Stomach (tissue), 8 donors: ENCODE measurements at regions not wholly inside any gene's neighbourhood (a gene's known extent, or its start where the extent isn't known, plus 50 kb on each side); places are given as distances from the start of the nearest gene placed in this dataset.
A peak's percentile ranks its signal among the peaks of the same experiment; 100 is the strongest.

ENCODE experiments used
- DNase-seq, 2 donors: peaks; one replicate each; pipeline versions ENCODE4 v3.0.0 to v3.0.0-alpha.2; 2013 to 2019
- H3K27ac ChIP-seq, 5 donors: fragments of 200-600 bp in 4 of 5; sonication (generic) in 4 of 5; one replicate each; pipeline ENCODE4 v1.5.1; 2013 to 2019; ENCODE audit warnings: mild to moderate bottlenecking in 1 of 5, moderate library complexity in 1 of 5
- H3K27me3 ChIP-seq, 3 donors: fragments of 200-600 bp; sonication (generic); one replicate each; pipeline ENCODE4 v1.5.1; 2017 to 2019; ENCODE audit warnings: mixed run types in 1 of 3
- H3K36me3 ChIP-seq, 4 donors: fragments of 200-600 bp; sonication (generic); 1 replicate in 3 of 4; 2 replicates in 1 of 4; pipeline ENCODE4 v1.5.1; 2016 to 2019
- H3K4me1 ChIP-seq, 4 donors: fragments of 200-600 bp; sonication (generic); one replicate each; pipeline ENCODE4 v1.5.1; 2016 to 2019
- H3K4me3 ChIP-seq, 4 donors: fragments of 200-600 bp; sonication (generic) in 3 of 4; one replicate each; pipeline ENCODE4 v1.5.1; 2016 to 2019; ENCODE audit warnings: mild to moderate bottlenecking in 1 of 4
- H3K9me3 ChIP-seq, 4 donors: fragments of 200-600 bp; sonication (generic); one replicate each; pipeline ENCODE4 v1.5.1; 2016 to 2019
- CTCF ChIP-seq, 7 experiments: fragments of 450-650 bp in 4 of 7; fragments of 200-600 bp in 3 of 7; sonication (generic) in 3 of 7; IDR thresholded peaks; one replicate each; pipeline ENCODE4 v1.5.1; 2016 to 2019; ENCODE audit warnings: antibody characterized with exemption in 7 of 7, control low read depth in 2 of 7, mild to moderate bottlenecking in 1 of 7
- EP300 ChIP-seq: sonication (generic); formaldehyde crosslinking; IDR thresholded peaks from one replicate; pipeline ENCODE4 v1.6.1; 2017; ENCODE audit warnings: antibody characterized with exemption
- POLR2A ChIP-seq, 4 donors: fragments of 450-650 bp; IDR thresholded peaks; one replicate each; pipeline ENCODE4 v1.6.1; 2016; ENCODE audit warnings: antibody characterized with exemption in 4 of 4, control low read depth in 2 of 4, mild to moderate bottlenecking in 1 of 4, moderate library complexity in 1 of 4
- POLR2AphosphoS5 ChIP-seq, 3 donors: sonication (generic); formaldehyde crosslinking; IDR thresholded peaks; one replicate each; pipeline ENCODE4 v1.6.1; 2016; ENCODE audit warnings: antibody characterized with exemption in 3 of 3
- WGBS, 5 donors: extraction: QIAGEN DNeasy Blood & Tissue Kit in 3 of 5; methylation state at CpG; one replicate each; pipeline versions ENCODE4 v1.1.5 to v1.1.7; 2013 to 2018; 5-methylcytosine and 5-hydroxymethylcytosine counted together
- intact Hi-C: fragments of 100-400 bp; cut with DNase I; formaldehyde crosslinking; loops from one replicate; pipeline ENCODE4 v1.15.1; 2023; ENCODE audit warnings: low total_unique reads
- donor health status: healthy with polysubstance abuse.
- donor health status: Bipolar disorder and iron deficiency.
- donor health status: healthy.

- H3K4me1 ChIP-seq, result peaks cover 0 to 16% (median 0%) of the 10 kb centered on the region in 4 donors
- no peak overlapping the region for H3K4me3 ChIP-seq
- no peak for DNase-seq
- TF ChIP-seq POLR2AphosphoS5 (IDR thresholded peaks at IDR 0.05) (no peak), POLR2A (IDR thresholded peaks at IDR 0.05) (no peak), CTCF (IDR thresholded peaks at IDR 0.05) (no peak), EP300 (no peak)
- H3K36me3 ChIP-seq, result no peaks in the 10 kb centered on the region
- peaks cover 0 to 19% (median 0%) of the 10 kb centered on the region in 3 donors for H3K27me3 ChIP-seq
- intact Hi-C loops, result no loop called here
- WGBS, 5 donors, result 70 to 81% (median 74%) methylated on average over 4 of the region's 4 CpGs
- H3K27ac ChIP-seq, result no peak overlapping the region
- H3K9me3 ChIP-seq, result no peaks in the 10 kb centered on the region
Observed at GRCh38 chr11:116458546-116458945, 314.2 kb downstream of the BUD13 start.

GRCh38 chr11:116457336-116458007 lies 315.3 kb downstream of the BUD13 start:
- no peak overlapping the region for H3K4me3 ChIP-seq
- 56 to 78% (median 64%) methylated on average over 10 of the region's 10 CpGs for WGBS, 5 donors
- no peak for TF ChIP-seq POLR2A (IDR thresholded peaks at IDR 0.05)
- no peak for TF ChIP-seq CTCF (IDR thresholded peaks at IDR 0.05)
- TF ChIP-seq EP300, result no peak
- TF ChIP-seq POLR2AphosphoS5 (IDR thresholded peaks at IDR 0.05), result no peak
- H3K27ac ChIP-seq, result no peak overlapping the region
- DNase-seq, result no peak
- H3K27me3 ChIP-seq, result peaks cover 0 to 19% (median 0%) of the 10 kb centered on the region in 3 donors
- peaks cover 0 to 16% (median 0%) of the 10 kb centered on the region in 4 donors for H3K4me1 ChIP-seq
- intact Hi-C loops, result no loop called here
- H3K36me3 ChIP-seq, result no peaks in the 10 kb centered on the region
- H3K9me3 ChIP-seq, result no peaks in the 10 kb centered on the region

- no peak for DNase-seq
- peaks cover 0 to 7% (median 0%) of the 10 kb centered on the region in 3 donors for H3K27me3 ChIP-seq
- no peak overlapping the region for H3K27ac ChIP-seq
- H3K9me3 ChIP-seq, result peaks cover 0 to 10% (median 7%) of the 10 kb centered on the region in 4 donors
- no peak for TF ChIP-seq EP300
- TF ChIP-seq POLR2A (IDR thresholded peaks at IDR 0.05), result no peak
- TF ChIP-seq CTCF (IDR thresholded peaks at IDR 0.05), result no peak
- no peak for TF ChIP-seq POLR2AphosphoS5 (IDR thresholded peaks at IDR 0.05)
- WGBS, 5 donors, result 63 to 89% (median 78%) methylated on average over 1 of the region's 1 CpG
- H3K4me1 ChIP-seq, result peaks cover 0 to 8% (median 0%) of the 10 kb centered on the region in 4 donors
- no peaks in the 10 kb centered on the region for H3K36me3 ChIP-seq
- intact Hi-C loops, result no loop called here
- no peak overlapping the region for H3K4me3 ChIP-seq
Observed at GRCh38 chr11:116454951-116455350, 317.8 kb downstream of the BUD13 start.

- no peaks in the 10 kb centered on the region for H3K4me1 ChIP-seq
- peaks cover 0 to 17% (median 11%) of the 10 kb centered on the region in 4 donors for H3K9me3 ChIP-seq
- H3K36me3 ChIP-seq, result no peaks in the 10 kb centered on the region
- WGBS, 5 donors, result 46 to 52% (median 49%) methylated on average over 9 of the region's 9 CpGs
- no peak overlapping the region for H3K4me3 ChIP-seq
- peaks cover 0 to 7% (median 0%) of the 10 kb centered on the region in 3 donors for H3K27me3 ChIP-seq
- TF ChIP-seq CTCF (IDR thresholded peaks at IDR 0.05) (peak in 4 of 7 experiments; percentile 21 to 46 (median 37)), EP300 (no peak)
- intact Hi-C loops, result no loop called here
- peak; percentile 49 to 72 for DNase-seq
- no peak overlapping the region for H3K27ac ChIP-seq
Observed at GRCh38 chr11:116454020-116454645, 318.7 kb downstream of the BUD13 start.
